WTC11 (cell line): ENCODE measurements at regions not wholly inside any gene's neighbourhood (a gene's known extent, or its start where the extent isn't known, plus 50 kb on each side); places are given as distances from the start of the nearest gene placed in this dataset.

Experiments used
- ATAC-seq: fragments of 200-7000 bp; cut with Tn5 transposase; 2 replicates; pipeline ENCODE4 v1.10.0; 2021; ENCODE audit warnings: mild to moderate bottlenecking, moderate library complexity
- CTCF ChIA-PET: fragments of 300-600 bp; sonication (Branson Sonifier 250); formaldehyde crosslinking; loops from one replicate; lab custom pipeline; 2021; ENCODE audit warnings: antibody characterized with exemption; lab: Charles Lee
- POLR2A ChIA-PET: fragments of 350-600 bp; sonication (Branson Sonifier 250); formaldehyde crosslinking; loops from one replicate; lab custom pipeline; 2021; ENCODE audit warnings: antibody characterized with exemption; lab: Charles Lee
- DNase-seq: peaks from one replicate; pipeline ENCODE4 v3.0.0; 2021; ENCODE audit warnings: low spot score
- H3K27ac Mint-ChIP-seq: 2 replicates; pipeline ENCODE4 v1.8.0; 2021; ENCODE audit warnings: mixed read lengths
- H3K27me3 Mint-ChIP-seq: 2 replicates; pipeline ENCODE4 v1.8.0; 2021; ENCODE audit warnings: low read depth, mild to moderate bottlenecking, moderate library complexity, mixed read lengths
- H3K36me3 Mint-ChIP-seq: 2 replicates; pipeline ENCODE4 v1.8.0; 2021; ENCODE audit warnings: mixed read lengths
- H3K4me1 Mint-ChIP-seq: 2 replicates; pipeline ENCODE4 v1.8.0; 2022; ENCODE audit warnings: mixed read lengths
- H3K4me3 Mint-ChIP-seq: 2 replicates; pipeline ENCODE4 v1.8.0; 2021; ENCODE audit warnings: mild to moderate bottlenecking, moderate library complexity, mixed read lengths
- H3K9me3 Mint-ChIP-seq: 2 replicates; pipeline ENCODE4 v1.8.0; 2021; ENCODE audit warnings: mixed read lengths
- ATF2 ChIP-seq: sonication (generic); formaldehyde crosslinking; IDR thresholded peaks from 2 replicates; pipeline ENCODE4 v1.8.1; 2022; ENCODE audit warnings: low read depth, missing genetic modification reagents, borderline replicate concordance
- CDX4 ChIP-seq: fragments of 250-450 bp; sonication (Bioruptor Pico); IDR thresholded peaks from 2 replicates; pipeline ENCODE4 v1.9.0; 2021; ENCODE audit warnings: moderate library complexity, mild to moderate bottlenecking, inconsistent platforms, borderline replicate concordance
- CREM ChIP-seq: sonication (generic); formaldehyde crosslinking; IDR thresholded peaks from 2 replicates; pipeline ENCODE4 v1.8.1; 2022; ENCODE audit warnings: mild to moderate bottlenecking, missing genetic modification reagents, moderate library complexity
- FOXJ3 ChIP-seq: sonication (generic); formaldehyde crosslinking; IDR thresholded peaks from 2 replicates; pipeline ENCODE4 v1.9.0; 2021; ENCODE audit warnings: missing genetic modification reagents, mild to moderate bottlenecking, borderline replicate concordance
- FOXP4 ChIP-seq: sonication (generic); formaldehyde crosslinking; IDR thresholded peaks from 2 replicates; pipeline ENCODE4 v1.8.0; 2022; ENCODE audit warnings: mild to moderate bottlenecking, missing genetic modification reagents
- GABPB1 ChIP-seq: sonication (generic); formaldehyde crosslinking; IDR thresholded peaks from 2 replicates; pipeline ENCODE4 v1.8.1; 2023; ENCODE audit warnings: mild to moderate bottlenecking, missing genetic modification reagents
- JUN ChIP-seq: sonication (generic); formaldehyde crosslinking; IDR thresholded peaks from 2 replicates; pipeline ENCODE4 v1.8.0; 2023; ENCODE audit warnings: mild to moderate bottlenecking, missing genetic modification reagents
- MAX ChIP-seq: sonication (generic); formaldehyde crosslinking; IDR thresholded peaks from 2 replicates; pipeline ENCODE4 v1.8.0; 2022; ENCODE audit warnings: mild to moderate bottlenecking, missing genetic modification reagents
- MLX ChIP-seq: sonication (generic); formaldehyde crosslinking; IDR thresholded peaks from 2 replicates; pipeline ENCODE4 v1.8.1; 2023; ENCODE audit warnings: mild to moderate bottlenecking, missing genetic modification reagents, moderate library complexity
- MYBL2 ChIP-seq: sonication (generic); formaldehyde crosslinking; IDR thresholded peaks from 2 replicates; pipeline ENCODE4 v1.8.1; 2023; ENCODE audit warnings: mild to moderate bottlenecking, moderate library complexity, missing genetic modification reagents
- NFATC4 ChIP-seq: fragments of 250-450 bp; sonication (Bioruptor Pico); IDR thresholded peaks from 2 replicates; pipeline ENCODE4 v1.9.0; 2021; ENCODE audit warnings: mild to moderate bottlenecking
- NR1H2 ChIP-seq: sonication (generic); formaldehyde crosslinking; IDR thresholded peaks from 2 replicates; pipeline ENCODE4 v1.9.0; 2021; ENCODE audit warnings: mild to moderate bottlenecking, moderate library complexity, missing genetic modification reagents
- RELA ChIP-seq: sonication (generic); formaldehyde crosslinking; IDR thresholded peaks from 2 replicates; pipeline ENCODE4 v1.8.1; 2022; ENCODE audit warnings: missing genetic modification reagents, mild to moderate bottlenecking, borderline replicate concordance
- SMAD3 ChIP-seq: sonication (generic); formaldehyde crosslinking; IDR thresholded peaks from 2 replicates; pipeline ENCODE4 v1.8.0; 2022; ENCODE audit warnings: missing genetic modification reagents, mild to moderate bottlenecking, borderline replicate concordance
- SP1 ChIP-seq: sonication (generic); formaldehyde crosslinking; conservative IDR thresholded peaks from 2 replicates; pipeline ENCODE4 v1.8.1; 2022; ENCODE audit warnings: missing genetic modification reagents
- STAT6 ChIP-seq: sonication (generic); formaldehyde crosslinking; conservative IDR thresholded peaks from 2 replicates; pipeline ENCODE4 v1.8.1; 2023; ENCODE audit warnings: mild to moderate bottlenecking, low read depth, missing genetic modification reagents, moderate library complexity
- TEAD4 ChIP-seq: sonication (generic); formaldehyde crosslinking; IDR thresholded peaks from 2 replicates; pipeline ENCODE4 v1.8.0; 2022; ENCODE audit warnings: mild to moderate bottlenecking, missing genetic modification reagents
- ZNF138 ChIP-seq: sonication (generic); formaldehyde crosslinking; conservative IDR thresholded peaks from 2 replicates; pipeline ENCODE4 v1.8.1; 2022; ENCODE audit warnings: mild to moderate bottlenecking, moderate library complexity, missing genetic modification reagents
- ZNF317 ChIP-seq: sonication (generic); formaldehyde crosslinking; IDR thresholded peaks from 2 replicates; pipeline ENCODE4 v1.8.1; 2023; ENCODE audit warnings: low read depth, mild to moderate bottlenecking, moderate library complexity, missing genetic modification reagents, borderline replicate concordance
- ZNF416 ChIP-seq: fragments of 250-450 bp; sonication (Bioruptor Pico); IDR thresholded peaks from 2 replicates; pipeline ENCODE4 v1.9.0; 2021; ENCODE audit warnings: mild to moderate bottlenecking, inconsistent platforms
- ZNF532 ChIP-seq: fragments of 250-450 bp; sonication (Bioruptor Pico); IDR thresholded peaks from 2 replicates; pipeline ENCODE4 v1.9.0; 2021; ENCODE audit warnings: mild to moderate bottlenecking, borderline replicate concordance
- ZNF671 ChIP-seq: fragments of 250-450 bp; sonication (Bioruptor Pico); IDR thresholded peaks from 2 replicates; pipeline ENCODE4 v1.8.0; 2021; ENCODE audit warnings: mild to moderate bottlenecking

GRCh38 chr10:128777342-128777741 is 651.1 kb upstream of the MKI67 start (continued):
- no peak for TF ChIP-seq ZNF138
- no peak for TF ChIP-seq MYBL2 (CRISPR knock-in tag)
- TF ChIP-seq ATF2 (CRISPR knock-in tag) = no peak
- no peak for TF ChIP-seq ZNF416
- no peak for TF ChIP-seq ZNF532
- TF ChIP-seq MAX (CRISPR knock-in tag) = no peak
- TF ChIP-seq SP1 (CRISPR knock-in tag) = no peak
- no peak for TF ChIP-seq ZNF317 (CRISPR knock-in tag)

- TF ChIP-seq RELA (CRISPR knock-in tag) (no peak), TEAD4 (CRISPR knock-in tag) (no peak), FOXP4 (CRISPR knock-in tag) (no peak), NFATC4 (CRISPR knock-in tag) (no peak), CDX4 (CRISPR knock-in tag) (no peak), FOXJ3 (CRISPR knock-in tag) (no peak), JUN (CRISPR knock-in tag) (no peak), MLX (CRISPR knock-in tag) (no peak), GABPB1 (CRISPR knock-in tag) (no peak), MAX (CRISPR knock-in tag) (no peak), ZNF671 (CRISPR knock-in tag) (no peak), STAT6 (CRISPR knock-in tag) (no peak), SMAD3 (CRISPR knock-in tag) (no peak), CREM (CRISPR knock-in tag) (no peak), NR1H2 (CRISPR knock-in tag) (no peak), MYBL2 (CRISPR knock-in tag) (no peak)
- H3K27ac Mint-ChIP-seq = no peak overlapping the region
- H3K36me3 Mint-ChIP-seq = peaks cover 3% of the 10 kb centered on the region; the same call in 1 of the 2 replicates
- POLR2A ChIA-PET = no interaction called here
- DNase-seq (no peak), ATAC-seq (no peak)
- peaks cover 10% of the 10 kb centered on the region for H3K4me1 Mint-ChIP-seq
- CTCF ChIA-PET = no interaction called here
- peaks cover 3% of the 10 kb centered on the region; the same call in 1 of the 2 replicates for H3K9me3 Mint-ChIP-seq
- H3K27me3 Mint-ChIP-seq = no peaks in the 10 kb centered on the region
- no peak overlapping the region for H3K4me3 Mint-ChIP-seq
Measured at GRCh38 chr10:128779416-128779815, 653.2 kb upstream of the MKI67 start.
